Endodermal cell (in vitro differentiated cells): ENCODE measurements at regions not wholly inside any gene's neighbourhood (a gene's known extent, or its start where the extent isn't known, plus 50 kb on each side); places are given as distances from the start of the nearest gene placed in this dataset.

Experiments used
- DNase-seq: peaks from one replicate; pipeline ENCODE4 v3.0.0-alpha.2; 2017
- H3K27ac ChIP-seq: 2 replicates; pipeline ENCODE4 v1.5.1; 2013; ENCODE audit warnings: mild to moderate bottlenecking, low read depth, low read length, moderate library complexity
- H3K27me3 ChIP-seq: 2 replicates; pipeline ENCODE4 v1.6.1; 2013; ENCODE audit warnings: mild to moderate bottlenecking, low read length, moderate library complexity; ENCODE audit not compliant: insufficient read depth, control insufficient read depth, poor library complexity, severe bottlenecking
- H3K36me3 ChIP-seq: 2 replicates; pipeline ENCODE4 v1.7.0; 2013; ENCODE audit warnings: mild to moderate bottlenecking, low read length, moderate library complexity; ENCODE audit not compliant: control insufficient read depth, insufficient read depth
- H3K4me1 ChIP-seq: one replicate; pipeline ENCODE4 v1.7.0; 2013; ENCODE audit warnings: low read length; ENCODE audit not compliant: control insufficient read depth, insufficient read depth
- H3K4me3 ChIP-seq: 2 replicates; pipeline ENCODE4 v1.5.1; 2013; ENCODE audit warnings: mild to moderate bottlenecking, low read length, moderate library complexity
- H3K9ac ChIP-seq: 2 replicates; pipeline ENCODE4 v1.6.1; 2013; ENCODE audit warnings: mild to moderate bottlenecking, low read length, moderate library complexity; ENCODE audit not compliant: poor library complexity, severe bottlenecking; ENCODE audit errors: extremely low read depth
- H3K9me3 ChIP-seq: 2 replicates; pipeline ENCODE4 v1.6.1; 2013; ENCODE audit warnings: mild to moderate bottlenecking, low read length, moderate library complexity; ENCODE audit not compliant: control insufficient read depth
- H3K27ac Mint-ChIP-seq: 2 replicates; pipeline ENCODE4 v1.8.0; 2020; ENCODE audit warnings: mixed read lengths
- H3K27me3 Mint-ChIP-seq: 2 replicates; pipeline ENCODE4 v1.8.0; 2021; ENCODE audit warnings: mild to moderate bottlenecking, mixed read lengths; ENCODE audit not compliant: insufficient read depth
- H3K36me3 Mint-ChIP-seq: 2 replicates; pipeline ENCODE4 v1.8.0; 2020; ENCODE audit warnings: low read depth, mixed read lengths
- H3K4me1 Mint-ChIP-seq: 2 replicates; pipeline ENCODE4 v1.8.0; 2020; ENCODE audit warnings: mixed read lengths
- H3K4me3 Mint-ChIP-seq: 2 replicates; pipeline ENCODE4 v1.8.0; 2020; ENCODE audit warnings: mild to moderate bottlenecking, moderate library complexity, mixed read lengths
- H3K9me3 Mint-ChIP-seq: 2 replicates; pipeline ENCODE4 v1.8.0; 2020; ENCODE audit warnings: mild to moderate bottlenecking, mixed read lengths
- WGBS, 2 experiments: methylation state at CpG; one replicate each; pipeline versions ENCODE4 v1.1.5 to v1.1.7; 2013; ENCODE audit warnings: missing lambda C conversion rate in 2 of 2, mixed read lengths in 1 of 2; ENCODE audit not compliant: insufficient coverage in 1 of 2, insufficient read length in 1 of 2; 5-methylcytosine and 5-hydroxymethylcytosine counted together
- TF ChIP-seq, protein P1 (sequence below): fragments of 200-600 bp; sonication (generic); conservative IDR thresholded peaks from 2 replicates; pipeline ENCODE4 v1.5.0; 2021; ENCODE audit warnings: antibody characterized with exemption, mild to moderate bottlenecking

DNA sequence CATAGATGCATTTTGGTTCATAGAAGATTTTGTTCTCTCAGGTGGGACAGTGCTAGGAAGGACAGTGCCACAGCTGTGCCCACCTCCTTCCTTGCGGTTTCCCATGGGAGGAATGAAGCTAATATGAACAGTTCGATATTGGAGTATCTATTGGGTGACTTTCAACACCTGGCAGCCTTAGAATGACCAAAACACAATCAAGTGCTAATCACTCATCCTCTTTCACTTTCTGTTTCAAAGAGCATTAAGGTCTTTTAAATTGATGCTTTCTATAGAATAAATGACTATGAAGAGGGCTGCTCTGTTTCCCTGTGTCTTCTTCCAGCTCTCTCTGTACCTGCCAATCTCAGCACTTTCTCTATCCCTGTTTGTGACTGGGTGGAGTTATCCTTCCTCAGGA, 784.0 kb downstream of the MRPL39 start:
- WGBS, 2 experiments, result 83% methylated on average over 2 of the region's 2 CpGs; no CpG with 5 or more reads in 1 of the 2 experiments
- Histone ChIP-seq H3K27me3 (no peaks in the 10 kb centered on the region), H3K4me1 (no peaks in the 10 kb centered on the region), H3K27ac (no peak overlapping the region), H3K9me3 (no peaks in the 10 kb centered on the region), H3K4me3 (no peak overlapping the region), H3K36me3 (no peaks in the 10 kb centered on the region), H3K9ac (no peak overlapping the region)
- Mint-ChIP-seq H3K4me3 (no peak overlapping the region), H3K27ac (no peak overlapping the region), H3K36me3 (no peaks in the 10 kb centered on the region), H3K4me1 (peaks cover 2% of the 10 kb centered on the region), H3K27me3 (no peaks in the 10 kb centered on the region), H3K9me3 (peaks cover 38% of the 10 kb centered on the region)
- no peak for DNase-seq
- TF ChIP-seq, protein P1, sequence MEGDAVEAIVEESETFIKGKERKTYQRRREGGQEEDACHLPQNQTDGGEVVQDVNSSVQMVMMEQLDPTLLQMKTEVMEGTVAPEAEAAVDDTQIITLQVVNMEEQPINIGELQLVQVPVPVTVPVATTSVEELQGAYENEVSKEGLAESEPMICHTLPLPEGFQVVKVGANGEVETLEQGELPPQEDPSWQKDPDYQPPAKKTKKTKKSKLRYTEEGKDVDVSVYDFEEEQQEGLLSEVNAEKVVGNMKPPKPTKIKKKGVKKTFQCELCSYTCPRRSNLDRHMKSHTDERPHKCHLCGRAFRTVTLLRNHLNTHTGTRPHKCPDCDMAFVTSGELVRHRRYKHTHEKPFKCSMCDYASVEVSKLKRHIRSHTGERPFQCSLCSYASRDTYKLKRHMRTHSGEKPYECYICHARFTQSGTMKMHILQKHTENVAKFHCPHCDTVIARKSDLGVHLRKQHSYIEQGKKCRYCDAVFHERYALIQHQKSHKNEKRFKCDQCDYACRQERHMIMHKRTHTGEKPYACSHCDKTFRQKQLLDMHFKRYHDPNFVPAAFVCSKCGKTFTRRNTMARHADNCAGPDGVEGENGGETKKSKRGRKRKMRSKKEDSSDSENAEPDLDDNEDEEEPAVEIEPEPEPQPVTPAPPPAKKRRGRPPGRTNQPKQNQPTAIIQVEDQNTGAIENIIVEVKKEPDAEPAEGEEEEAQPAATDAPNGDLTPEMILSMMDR, result no peak

DNA sequence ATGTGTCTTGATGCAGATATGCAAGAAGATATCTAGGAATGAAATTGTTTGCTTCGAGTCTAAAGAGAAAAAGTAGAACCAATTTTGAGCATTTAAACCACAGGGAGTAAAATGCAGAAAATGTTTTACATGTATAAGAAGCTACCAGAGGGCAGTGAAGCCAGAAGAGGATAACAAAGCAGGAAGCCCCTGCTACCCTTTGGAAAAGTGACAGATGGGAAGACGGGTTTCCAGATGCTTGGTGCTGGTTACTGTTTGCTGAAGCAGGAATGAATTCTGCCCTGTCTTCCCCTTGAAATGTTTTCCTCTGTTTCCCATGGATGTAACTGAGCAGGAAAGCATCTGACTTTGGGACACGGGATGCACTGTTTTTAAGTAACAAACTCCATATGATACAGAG, 822.2 kb downstream of the MRPL39 start:
- no peaks in the 10 kb centered on the region for H3K4me1 Mint-ChIP-seq
- H3K27ac Mint-ChIP-seq, result no peak overlapping the region
- Histone ChIP-seq H3K27ac (no peak overlapping the region), H3K4me3 (no peak overlapping the region), H3K27me3 (no peaks in the 10 kb centered on the region), H3K9ac (no peak overlapping the region), H3K4me1 (no peaks in the 10 kb centered on the region), H3K36me3 (no peaks in the 10 kb centered on the region), H3K9me3 (no peaks in the 10 kb centered on the region)
- H3K4me3 Mint-ChIP-seq, result no peak overlapping the region
- no peaks in the 10 kb centered on the region for H3K27me3 Mint-ChIP-seq
- H3K9me3 Mint-ChIP-seq, result peaks cover 14% of the 10 kb centered on the region
- WGBS, 2 experiments, result 51 to 100% methylated on average over 1 to 3 of the region's 3 CpGs
- TF ChIP-seq, protein P1, result no peak
- DNase-seq, result no peak
- no peaks in the 10 kb centered on the region for H3K36me3 Mint-ChIP-seq

DNA sequence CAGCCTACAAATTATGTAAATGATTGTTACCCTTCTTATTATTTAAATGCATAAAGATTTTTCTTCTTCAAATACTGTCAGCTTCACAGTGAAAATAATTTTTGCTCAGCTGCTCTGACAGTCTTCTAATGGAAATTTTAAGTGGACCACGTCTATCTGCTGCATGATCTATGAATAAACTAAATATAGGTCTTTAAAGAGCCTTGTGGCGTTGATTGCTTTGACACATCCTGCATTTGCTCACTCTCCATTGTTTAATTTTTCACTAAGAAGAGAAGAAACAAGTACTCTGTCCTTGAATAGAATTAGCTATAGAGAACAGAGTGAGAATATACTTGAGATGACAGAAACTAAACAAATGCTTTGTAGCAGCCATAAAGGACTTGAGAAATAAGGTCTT, 826.1 kb downstream of the MRPL39 start:
- Mint-ChIP-seq H3K27me3 (no peaks in the 10 kb centered on the region), H3K36me3 (no peaks in the 10 kb centered on the region), H3K4me1 (no peaks in the 10 kb centered on the region), H3K27ac (no peak overlapping the region), H3K4me3 (no peak overlapping the region), H3K9me3 (peaks cover 14% of the 10 kb centered on the region)
- Histone ChIP-seq H3K9ac (no peak overlapping the region), H3K4me3 (no peak overlapping the region), H3K27ac (no peak overlapping the region), H3K4me1 (no peaks in the 10 kb centered on the region), H3K36me3 (no peaks in the 10 kb centered on the region), H3K27me3 (no peaks in the 10 kb centered on the region), H3K9me3 (no peaks in the 10 kb centered on the region)
- no peak for DNase-seq
- TF ChIP-seq, protein P1, result no peak
- WGBS, 2 experiments, result 76 to 83% methylated on average over 2 of the region's 2 CpGs
